ENCODE measurements at regions not wholly inside any gene's neighbourhood (a gene's known extent, or its start where the extent isn't known, plus 50 kb on each side); places are given as distances from the start of the nearest gene placed in this dataset.
"Not testable (repeated sequence)": the region's sequence is repeated elsewhere in the genome, so short reads cannot be mapped to it uniquely, and the experiment has no call there.

- Histone ChIP-seq H3K27ac (ENCODE audit: low read depth, low read length) (no peak overlapping the region), H3K4me1 (ENCODE audit: control insufficient read depth, insufficient read depth, low read length) (no peaks in the 10 kb centered on the region), H3K4me3 (ENCODE audit: low read length) (no peak overlapping the region), H3K36me3 (ENCODE audit: control insufficient read depth, insufficient read depth, low read length) (no peaks in the 10 kb centered on the region), H3K9ac (ENCODE audit: low read length) (no peak overlapping the region), H3K27me3 (ENCODE audit: control insufficient read depth, insufficient read depth, low read length) (no peaks in the 10 kb centered on the region)
Measured at GRCh38 chr9:115880221-115880885, 273.2 kb upstream of the PAPPA start.

- H3K36me3 ChIP-seq (ENCODE audit: control insufficient read depth, insufficient read depth, low read length): no peaks in the 10 kb centered on the region
- H3K27ac ChIP-seq (ENCODE audit: low read depth, low read length): no peak overlapping the region
- H3K27me3 ChIP-seq (ENCODE audit: control insufficient read depth, insufficient read depth, low read length): no peaks in the 10 kb centered on the region
- no peak overlapping the region for H3K4me3 ChIP-seq (ENCODE audit: low read length)
- H3K9ac ChIP-seq (ENCODE audit: low read length): no peak overlapping the region
- no peaks in the 10 kb centered on the region for H3K4me1 ChIP-seq (ENCODE audit: control insufficient read depth, insufficient read depth, low read length)
Measured at GRCh38 chr9:115882911-115883310, 270.7 kb upstream of the PAPPA start.

- no peak overlapping the region for H3K4me3 ChIP-seq (ENCODE audit: low read length)
- no peak overlapping the region for H3K27ac ChIP-seq (ENCODE audit: low read depth, low read length)
- H3K4me1 ChIP-seq (ENCODE audit: control insufficient read depth, insufficient read depth, low read length): no peaks in the 10 kb centered on the region
- H3K9ac ChIP-seq (ENCODE audit: low read length): no peak overlapping the region
- no peaks in the 10 kb centered on the region for H3K36me3 ChIP-seq (ENCODE audit: control insufficient read depth, insufficient read depth, low read length)
- H3K27me3 ChIP-seq (ENCODE audit: control insufficient read depth, insufficient read depth, low read length): no peaks in the 10 kb centered on the region
Measured at GRCh38 chr9:115883467-115884329, 269.9 kb upstream of the PAPPA start.

- Histone ChIP-seq H3K4me3 (ENCODE audit: low read length) (no peak overlapping the region), H3K27ac (ENCODE audit: low read depth, low read length) (no peak overlapping the region), H3K27me3 (ENCODE audit: control insufficient read depth, insufficient read depth, low read length) (no peaks in the 10 kb centered on the region), H3K36me3 (ENCODE audit: control insufficient read depth, insufficient read depth, low read length) (no peaks in the 10 kb centered on the region), H3K4me1 (ENCODE audit: control insufficient read depth, insufficient read depth, low read length) (no peaks in the 10 kb centered on the region), H3K9ac (ENCODE audit: low read length) (no peak overlapping the region)
Measured at GRCh38 chr9:115884846-115885245, 268.7 kb upstream of the PAPPA start.

- Histone ChIP-seq H3K4me1 (ENCODE audit: control insufficient read depth, insufficient read depth, low read length) (no peaks in the 10 kb centered on the region), H3K4me3 (ENCODE audit: low read length) (no peak overlapping the region), H3K36me3 (ENCODE audit: control insufficient read depth, insufficient read depth, low read length) (no peaks in the 10 kb centered on the region), H3K27me3 (ENCODE audit: control insufficient read depth, insufficient read depth, low read length) (no peaks in the 10 kb centered on the region), H3K9ac (ENCODE audit: low read length) (no peak overlapping the region), H3K27ac (ENCODE audit: low read depth, low read length) (no peak overlapping the region)
Measured at GRCh38 chr9:115888131-115888530, 265.5 kb upstream of the PAPPA start.

GRCh38 chr9:115891929-115892328, 261.7 kb upstream of the PAPPA start:
- Histone ChIP-seq H3K9ac (ENCODE audit: low read length) (no peak overlapping the region), H3K4me3 (ENCODE audit: low read length) (no peak overlapping the region), H3K27ac (ENCODE audit: low read depth, low read length) (no peak overlapping the region), H3K4me1 (ENCODE audit: control insufficient read depth, insufficient read depth, low read length) (no peaks in the 10 kb centered on the region), H3K36me3 (ENCODE audit: control insufficient read depth, insufficient read depth, low read length) (no peaks in the 10 kb centered on the region), H3K27me3 (ENCODE audit: control insufficient read depth, insufficient read depth, low read length) (no peaks in the 10 kb centered on the region)

GRCh38 chr9:115898478-115898877, 255.1 kb upstream of the PAPPA start:
- H3K27me3 ChIP-seq (ENCODE audit: control insufficient read depth, insufficient read depth, low read length); H3K36me3 ChIP-seq (ENCODE audit: control insufficient read depth, insufficient read depth, low read length); H3K9ac ChIP-seq (ENCODE audit: low read length); H3K27ac ChIP-seq (ENCODE audit: low read depth, low read length); H3K4me1 ChIP-seq (ENCODE audit: control insufficient read depth, insufficient read depth, low read length); H3K4me3 ChIP-seq (ENCODE audit: low read length): not testable (repeated sequence)

GRCh38 chr9:115900698-115901097, 252.9 kb upstream of the PAPPA start:
- Histone ChIP-seq H3K27me3 (ENCODE audit: control insufficient read depth, insufficient read depth, low read length) (no peaks in the 10 kb centered on the region), H3K9ac (ENCODE audit: low read length) (no peak overlapping the region), H3K4me1 (ENCODE audit: control insufficient read depth, insufficient read depth, low read length) (no peaks in the 10 kb centered on the region), H3K27ac (ENCODE audit: low read depth, low read length) (no peak overlapping the region), H3K36me3 (ENCODE audit: control insufficient read depth, insufficient read depth, low read length) (no peaks in the 10 kb centered on the region), H3K4me3 (ENCODE audit: low read length) (no peak overlapping the region)

- H3K4me1 ChIP-seq (ENCODE audit: control insufficient read depth, insufficient read depth, low read length): no peaks in the 10 kb centered on the region
- H3K36me3 ChIP-seq (ENCODE audit: control insufficient read depth, insufficient read depth, low read length): no peaks in the 10 kb centered on the region
- no peak overlapping the region for H3K9ac ChIP-seq (ENCODE audit: low read length)
- H3K27ac ChIP-seq (ENCODE audit: low read depth, low read length): no peak overlapping the region
- no peaks in the 10 kb centered on the region for H3K27me3 ChIP-seq (ENCODE audit: control insufficient read depth, insufficient read depth, low read length)
- H3K4me3 ChIP-seq (ENCODE audit: low read length): no peak overlapping the region
Measured at GRCh38 chr9:115910959-115911358, 242.6 kb upstream of the PAPPA start.

- Histone ChIP-seq H3K9ac (ENCODE audit: low read length) (no peak overlapping the region), H3K27ac (ENCODE audit: low read depth, low read length) (no peak overlapping the region), H3K27me3 (ENCODE audit: control insufficient read depth, insufficient read depth, low read length) (no peaks in the 10 kb centered on the region), H3K36me3 (ENCODE audit: control insufficient read depth, insufficient read depth, low read length) (no peaks in the 10 kb centered on the region), H3K4me3 (ENCODE audit: low read length) (no peak overlapping the region), H3K4me1 (ENCODE audit: control insufficient read depth, insufficient read depth, low read length) (no peaks in the 10 kb centered on the region)
Measured at GRCh38 chr9:115912086-115912485, 241.5 kb upstream of the PAPPA start.

- H3K4me1 ChIP-seq (ENCODE audit: control insufficient read depth, insufficient read depth, low read length): no peaks in the 10 kb centered on the region
- no peaks in the 10 kb centered on the region for H3K27me3 ChIP-seq (ENCODE audit: control insufficient read depth, insufficient read depth, low read length)
- H3K27ac ChIP-seq (ENCODE audit: low read depth, low read length): no peak overlapping the region
- no peaks in the 10 kb centered on the region for H3K36me3 ChIP-seq (ENCODE audit: control insufficient read depth, insufficient read depth, low read length)
- no peak overlapping the region for H3K9ac ChIP-seq (ENCODE audit: low read length)
- no peak overlapping the region for H3K4me3 ChIP-seq (ENCODE audit: low read length)
Measured at GRCh38 chr9:115913696-115914095, 239.9 kb upstream of the PAPPA start.

- H3K4me1 ChIP-seq (ENCODE audit: control insufficient read depth, insufficient read depth, low read length): no peaks in the 10 kb centered on the region
- H3K36me3 ChIP-seq (ENCODE audit: control insufficient read depth, insufficient read depth, low read length): no peaks in the 10 kb centered on the region
- H3K4me3 ChIP-seq (ENCODE audit: low read length): no peak overlapping the region
- no peaks in the 10 kb centered on the region for H3K27me3 ChIP-seq (ENCODE audit: control insufficient read depth, insufficient read depth, low read length)
- no peak overlapping the region for H3K27ac ChIP-seq (ENCODE audit: low read depth, low read length)
- H3K9ac ChIP-seq (ENCODE audit: low read length): no peak overlapping the region
Measured at GRCh38 chr9:115914291-115914690, 239.3 kb upstream of the PAPPA start.

GRCh38 chr9:115921301-115921700, 232.3 kb upstream of the PAPPA start:
- Histone ChIP-seq H3K4me1 (ENCODE audit: control insufficient read depth, insufficient read depth, low read length) (no peaks in the 10 kb centered on the region), H3K27ac (ENCODE audit: low read depth, low read length) (no peak overlapping the region), H3K9ac (ENCODE audit: low read length) (no peak overlapping the region), H3K27me3 (ENCODE audit: control insufficient read depth, insufficient read depth, low read length) (no peaks in the 10 kb centered on the region), H3K36me3 (ENCODE audit: control insufficient read depth, insufficient read depth, low read length) (no peaks in the 10 kb centered on the region), H3K4me3 (ENCODE audit: low read length) (no peak overlapping the region)
